ENCODE measurements at regions not wholly inside any gene's neighbourhood (a gene's known extent, or its start where the extent isn't known, plus 50 kb on each side); places are given as distances from the start of the nearest gene placed in this dataset.

DNA sequence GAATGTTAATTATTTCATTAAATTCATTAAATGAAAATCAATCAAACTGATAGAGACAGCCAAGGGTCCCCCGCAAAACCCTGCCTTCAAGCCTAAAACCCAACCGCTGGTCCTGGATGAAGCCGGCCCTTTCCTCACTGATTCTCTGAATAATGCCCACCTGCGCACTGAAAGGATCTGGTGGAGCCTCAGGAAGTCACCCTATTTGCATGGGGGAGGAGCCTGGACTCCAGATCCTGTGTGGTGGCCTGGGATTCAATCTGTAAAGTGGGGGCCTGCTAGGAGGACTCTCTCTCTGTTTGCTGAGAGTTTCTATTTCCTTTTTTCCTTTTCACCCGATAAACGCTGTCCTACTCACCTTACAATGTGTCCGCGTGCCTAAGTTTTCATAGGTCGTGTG lies 97.9 kb upstream of the ADAMTS3 start:
- H3K27ac ChIP-seq (ENCODE audit: insufficient read depth, low read length) = no peak overlapping the region
- no peaks in the 10 kb centered on the region for H3K79me2 ChIP-seq (ENCODE audit: control insufficient read depth, insufficient read depth, low read length)
- no peaks in the 10 kb centered on the region for H4K20me1 ChIP-seq (ENCODE audit: control insufficient read depth, extremely low read depth, insufficient read depth, low read length)
- H3K9me3 ChIP-seq (ENCODE audit: control insufficient read depth, insufficient read depth, low read depth, low read length) = no peaks in the 10 kb centered on the region
- no peak for TF ChIP-seq EZH2 (IDR thresholded peaks at IDR 0.05; ENCODE audit: low read length, missing control alignments)
- TF ChIP-seq, protein P1, sequence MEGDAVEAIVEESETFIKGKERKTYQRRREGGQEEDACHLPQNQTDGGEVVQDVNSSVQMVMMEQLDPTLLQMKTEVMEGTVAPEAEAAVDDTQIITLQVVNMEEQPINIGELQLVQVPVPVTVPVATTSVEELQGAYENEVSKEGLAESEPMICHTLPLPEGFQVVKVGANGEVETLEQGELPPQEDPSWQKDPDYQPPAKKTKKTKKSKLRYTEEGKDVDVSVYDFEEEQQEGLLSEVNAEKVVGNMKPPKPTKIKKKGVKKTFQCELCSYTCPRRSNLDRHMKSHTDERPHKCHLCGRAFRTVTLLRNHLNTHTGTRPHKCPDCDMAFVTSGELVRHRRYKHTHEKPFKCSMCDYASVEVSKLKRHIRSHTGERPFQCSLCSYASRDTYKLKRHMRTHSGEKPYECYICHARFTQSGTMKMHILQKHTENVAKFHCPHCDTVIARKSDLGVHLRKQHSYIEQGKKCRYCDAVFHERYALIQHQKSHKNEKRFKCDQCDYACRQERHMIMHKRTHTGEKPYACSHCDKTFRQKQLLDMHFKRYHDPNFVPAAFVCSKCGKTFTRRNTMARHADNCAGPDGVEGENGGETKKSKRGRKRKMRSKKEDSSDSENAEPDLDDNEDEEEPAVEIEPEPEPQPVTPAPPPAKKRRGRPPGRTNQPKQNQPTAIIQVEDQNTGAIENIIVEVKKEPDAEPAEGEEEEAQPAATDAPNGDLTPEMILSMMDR (conservative IDR thresholded peaks at IDR 0.05 in 1 of 2, IDR thresholded peaks at IDR 0.05 in 1 of 2; ENCODE audit: low read depth in 1 of 2, low read length in 2 of 2) = no peak
- H3K36me3 ChIP-seq (ENCODE audit: control insufficient read depth, insufficient read depth, low read length) = no peaks in the 10 kb centered on the region
- H3K9ac ChIP-seq (ENCODE audit: insufficient read depth, low read length) = no peak overlapping the region
- H3K4me1 ChIP-seq (ENCODE audit: control insufficient read depth, extremely low read depth, insufficient read depth, low read length) = no peaks in the 10 kb centered on the region
- peaks cover 3% of the 10 kb centered on the region for H3K27me3 ChIP-seq (ENCODE audit: control insufficient read depth, insufficient read depth, low read length)
- H3K4me3 ChIP-seq (replicated peaks in 1 of 4; ENCODE audit: control extremely low read depth in 1 of 4, insufficient read depth in 1 of 4, low read depth in 3 of 4, low read length in 4 of 4) = no peak overlapping the region
- no peak overlapping the region for H3K4me2 ChIP-seq (ENCODE audit: extremely low read depth, insufficient read depth, low read length)
- DNase-seq (ENCODE audit: low read depth in 2 of 2) = no peak
- no peak overlapping the region for H2AFZ ChIP-seq (ENCODE audit: low read length)

DNA sequence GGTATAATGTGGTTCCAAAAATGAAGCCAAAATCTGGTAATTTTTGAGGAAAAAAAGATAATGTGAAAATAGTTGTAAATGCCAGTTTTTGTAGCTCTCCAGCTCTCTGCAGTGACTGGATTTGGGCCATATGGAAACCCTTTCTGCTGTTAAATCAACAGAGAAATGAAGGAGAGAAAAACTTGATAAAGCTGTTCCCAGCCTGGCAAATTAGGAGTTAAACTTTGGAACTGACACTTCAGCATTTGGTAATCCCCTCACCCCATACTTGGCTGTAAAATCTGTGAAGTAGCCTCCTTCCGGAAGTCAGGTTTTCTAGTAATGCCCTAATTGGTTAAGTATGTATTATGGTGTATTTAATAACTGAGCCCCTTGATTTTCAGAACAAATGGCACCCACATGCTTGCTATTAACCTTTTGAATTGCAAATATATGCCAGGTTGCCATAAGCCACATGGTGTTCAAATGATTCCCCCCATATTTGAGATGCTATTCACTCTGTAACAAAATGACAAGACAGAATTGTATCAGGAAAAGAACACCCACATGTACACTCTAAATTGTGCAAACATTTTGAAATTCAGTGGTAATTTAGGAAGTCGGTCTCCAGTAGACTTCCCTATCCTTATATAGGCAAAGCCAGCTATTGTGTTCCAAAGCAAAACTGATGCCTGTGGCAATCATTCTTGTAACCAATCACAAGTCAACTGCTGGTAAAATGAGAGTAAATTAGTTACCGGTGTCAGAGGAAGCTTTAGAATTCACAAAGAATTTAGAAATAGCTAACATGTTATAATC lies 96.3 kb upstream of the ADAMTS3 start:
- no peak overlapping the region for H3K4me2 ChIP-seq (ENCODE audit: extremely low read depth, insufficient read depth, low read length)
- H3K27me3 ChIP-seq (ENCODE audit: control insufficient read depth, insufficient read depth, low read length) = peaks cover 3% of the 10 kb centered on the region
- H3K36me3 ChIP-seq (ENCODE audit: control insufficient read depth, insufficient read depth, low read length) = no peaks in the 10 kb centered on the region
- no peak overlapping the region for H2AFZ ChIP-seq (ENCODE audit: low read length)
- TF ChIP-seq, protein P1 (conservative IDR thresholded peaks at IDR 0.05 in 1 of 2, IDR thresholded peaks at IDR 0.05 in 1 of 2; ENCODE audit: low read depth in 1 of 2, low read length in 2 of 2) = no peak
- TF ChIP-seq EZH2 (IDR thresholded peaks at IDR 0.05; ENCODE audit: low read length, missing control alignments) = no peak
- H3K9me3 ChIP-seq (ENCODE audit: control insufficient read depth, insufficient read depth, low read depth, low read length) = no peaks in the 10 kb centered on the region
- H3K79me2 ChIP-seq (ENCODE audit: control insufficient read depth, insufficient read depth, low read length) = no peaks in the 10 kb centered on the region
- DNase-seq (ENCODE audit: low read depth in 2 of 2) = no peak
- no peaks in the 10 kb centered on the region for H3K4me1 ChIP-seq (ENCODE audit: control insufficient read depth, extremely low read depth, insufficient read depth, low read length)
- no peak overlapping the region for H3K27ac ChIP-seq (ENCODE audit: insufficient read depth, low read length)
- no peaks in the 10 kb centered on the region for H4K20me1 ChIP-seq (ENCODE audit: control insufficient read depth, extremely low read depth, insufficient read depth, low read length)
- no peak overlapping the region for H3K4me3 ChIP-seq (replicated peaks in 1 of 4; ENCODE audit: control extremely low read depth in 1 of 4, insufficient read depth in 1 of 4, low read depth in 3 of 4, low read length in 4 of 4)
- no peak overlapping the region for H3K9ac ChIP-seq (ENCODE audit: insufficient read depth, low read length)

DNA sequence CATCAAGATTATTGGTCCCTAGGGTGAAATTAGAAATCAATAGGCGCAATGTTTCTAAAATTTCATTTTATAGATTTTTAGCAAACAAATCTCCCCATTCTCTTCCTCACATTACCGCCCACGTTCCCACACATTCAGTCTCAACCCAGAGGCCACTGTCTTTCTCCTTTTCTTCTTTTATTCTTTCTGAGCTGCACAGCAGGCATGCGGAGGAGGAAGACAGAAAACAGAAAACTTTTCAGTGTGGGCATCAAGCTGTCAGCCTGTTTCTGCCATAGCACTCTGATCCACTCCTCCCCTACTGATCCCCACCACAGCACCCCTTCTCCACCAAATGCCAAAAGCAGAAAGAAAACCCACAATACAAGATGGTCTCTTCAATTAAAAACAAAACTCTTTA lies 94.8 kb upstream of the ADAMTS3 start:
- Histone ChIP-seq H2AFZ (ENCODE audit: low read length) (no peak overlapping the region), H3K27ac (ENCODE audit: insufficient read depth, low read length) (no peak overlapping the region), H3K79me2 (ENCODE audit: control insufficient read depth, insufficient read depth, low read length) (no peaks in the 10 kb centered on the region), H3K4me1 (ENCODE audit: control insufficient read depth, extremely low read depth, insufficient read depth, low read length) (no peaks in the 10 kb centered on the region), H3K4me3 (replicated peaks in 1 of 4; ENCODE audit: control extremely low read depth in 1 of 4, insufficient read depth in 1 of 4, low read depth in 3 of 4, low read length in 4 of 4) (no peak overlapping the region), H3K36me3 (ENCODE audit: control insufficient read depth, insufficient read depth, low read length) (no peaks in the 10 kb centered on the region), H3K4me2 (ENCODE audit: extremely low read depth, insufficient read depth, low read length) (no peak overlapping the region), H3K9ac (ENCODE audit: insufficient read depth, low read length) (no peak overlapping the region), H3K27me3 (ENCODE audit: control insufficient read depth, insufficient read depth, low read length) (peaks cover 3% of the 10 kb centered on the region), H3K9me3 (ENCODE audit: control insufficient read depth, insufficient read depth, low read depth, low read length) (no peaks in the 10 kb centered on the region), H4K20me1 (ENCODE audit: control insufficient read depth, extremely low read depth, insufficient read depth, low read length) (no peaks in the 10 kb centered on the region)
- TF ChIP-seq, protein P1 (conservative IDR thresholded peaks at IDR 0.05 in 1 of 2, IDR thresholded peaks at IDR 0.05 in 1 of 2; ENCODE audit: low read depth in 1 of 2, low read length in 2 of 2) = no peak
- TF ChIP-seq EZH2 (IDR thresholded peaks at IDR 0.05; ENCODE audit: low read length, missing control alignments) = no peak
- peak in 1 of 2 donors; percentile 3 for DNase-seq (ENCODE audit: low read depth in 2 of 2)
